Prostate gland (tissue), 2 donors: ENCODE measurements at regions not wholly inside any gene's neighbourhood (a gene's known extent, or its start where the extent isn't known, plus 50 kb on each side); places are given as distances from the start of the nearest gene placed in this dataset.

Experiments
- POLR2A ChIP-seq: fragments of 450-650 bp; IDR thresholded peaks from one replicate; pipeline ENCODE4 v1.6.1; 2016; ENCODE audit warnings: antibody characterized with exemption, mild to moderate bottlenecking
- TF ChIP-seq, protein P1 (sequence below), 4 experiments: fragments of 200-600 bp in 2 of 4; fragments of 450-650 bp in 2 of 4; sonication (generic) in 2 of 4; IDR thresholded peaks; 1 replicate in 3 of 4; 2 replicates in 1 of 4; pipeline ENCODE4 v1.5.1; 2016 to 2019; ENCODE audit warnings: antibody characterized with exemption in 4 of 4, mild to moderate bottlenecking in 2 of 4, moderate library complexity in 2 of 4

DNA sequence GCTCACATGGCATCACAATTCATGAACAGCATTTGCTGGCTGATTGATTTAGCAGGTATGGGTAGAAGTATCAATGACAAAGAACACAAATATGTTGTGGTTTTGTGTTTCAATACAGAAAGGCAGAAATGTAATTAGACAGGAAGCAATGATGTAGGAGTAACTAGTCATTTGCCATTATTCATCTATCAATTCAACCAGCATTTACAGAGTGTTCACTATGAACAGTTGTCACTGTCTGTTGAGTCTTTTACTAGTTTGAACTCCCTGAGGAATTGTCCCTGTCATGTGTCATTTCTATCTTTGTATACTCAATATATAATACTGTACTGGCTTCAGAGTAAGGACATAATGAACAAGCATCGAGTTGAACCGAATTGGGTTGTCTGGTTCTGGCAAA, 51.5 kb upstream of the ARHGAP24 start:
- TF ChIP-seq, protein P1, sequence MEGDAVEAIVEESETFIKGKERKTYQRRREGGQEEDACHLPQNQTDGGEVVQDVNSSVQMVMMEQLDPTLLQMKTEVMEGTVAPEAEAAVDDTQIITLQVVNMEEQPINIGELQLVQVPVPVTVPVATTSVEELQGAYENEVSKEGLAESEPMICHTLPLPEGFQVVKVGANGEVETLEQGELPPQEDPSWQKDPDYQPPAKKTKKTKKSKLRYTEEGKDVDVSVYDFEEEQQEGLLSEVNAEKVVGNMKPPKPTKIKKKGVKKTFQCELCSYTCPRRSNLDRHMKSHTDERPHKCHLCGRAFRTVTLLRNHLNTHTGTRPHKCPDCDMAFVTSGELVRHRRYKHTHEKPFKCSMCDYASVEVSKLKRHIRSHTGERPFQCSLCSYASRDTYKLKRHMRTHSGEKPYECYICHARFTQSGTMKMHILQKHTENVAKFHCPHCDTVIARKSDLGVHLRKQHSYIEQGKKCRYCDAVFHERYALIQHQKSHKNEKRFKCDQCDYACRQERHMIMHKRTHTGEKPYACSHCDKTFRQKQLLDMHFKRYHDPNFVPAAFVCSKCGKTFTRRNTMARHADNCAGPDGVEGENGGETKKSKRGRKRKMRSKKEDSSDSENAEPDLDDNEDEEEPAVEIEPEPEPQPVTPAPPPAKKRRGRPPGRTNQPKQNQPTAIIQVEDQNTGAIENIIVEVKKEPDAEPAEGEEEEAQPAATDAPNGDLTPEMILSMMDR (IDR thresholded peaks at IDR 0.05): no peak
- no peak for TF ChIP-seq POLR2A
